ENCODE measurements at regions not wholly inside any gene's neighbourhood (a gene's known extent, or its start where the extent isn't known, plus 50 kb on each side); places are given as distances from the start of the nearest gene placed in this dataset.

DNA sequence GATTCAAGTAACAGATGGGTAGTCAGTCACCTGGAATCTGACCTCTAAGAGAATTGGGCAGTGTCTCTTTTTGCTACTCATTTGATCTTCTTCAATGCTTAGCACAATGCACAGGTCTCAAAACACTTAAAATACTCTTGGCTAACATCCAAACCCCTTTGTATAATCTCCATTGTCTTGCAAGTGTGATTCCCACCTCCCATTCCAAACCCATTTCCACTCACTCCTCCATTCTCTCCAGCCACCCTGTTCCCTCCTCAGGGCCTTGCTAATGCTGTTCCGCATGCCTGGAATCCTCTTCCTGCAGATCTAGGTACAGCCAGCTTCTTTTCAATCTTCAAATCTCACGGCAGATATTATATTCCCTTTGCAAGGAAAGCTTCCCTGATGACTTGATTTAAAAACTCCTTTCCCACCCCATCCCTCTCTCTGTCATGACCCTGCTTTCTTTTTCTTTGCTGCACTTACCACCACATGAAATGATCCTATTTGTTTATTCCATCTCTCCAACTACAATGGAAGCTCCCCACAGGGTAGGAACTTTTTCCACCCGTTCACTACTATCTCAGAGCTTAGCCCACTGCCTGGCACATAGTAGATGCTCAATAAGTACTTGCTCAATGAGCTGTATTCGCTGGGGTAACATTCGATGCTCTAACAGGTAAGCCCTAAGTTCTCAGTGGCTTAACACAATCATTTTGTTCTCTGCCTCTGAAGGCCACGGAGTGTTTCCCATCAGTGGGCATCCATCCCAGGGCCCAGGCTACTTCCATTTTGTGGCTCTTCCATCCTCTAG lies 121.7 kb downstream of the MN1 start:
- no peak for ATAC-seq

DNA sequence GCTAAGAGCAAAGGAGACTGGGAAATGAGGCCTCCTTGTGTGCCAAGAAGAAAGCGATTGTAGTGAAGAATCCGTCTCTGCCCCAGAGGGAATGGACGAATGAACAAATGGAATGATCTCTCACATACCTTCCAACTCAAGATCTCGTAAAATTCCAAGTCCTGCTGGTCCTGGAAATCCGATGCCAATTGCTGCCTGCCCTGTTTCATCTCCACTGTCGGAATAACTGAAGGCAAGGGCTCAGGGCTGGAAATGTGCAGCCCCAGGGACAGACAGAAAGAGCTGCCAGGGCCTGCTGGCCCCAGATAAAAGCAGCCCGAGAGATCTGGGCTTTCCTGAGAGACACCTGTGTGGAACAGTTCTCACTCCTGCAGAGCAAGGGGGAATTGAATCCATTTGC lies 120.9 kb downstream of the MN1 start:
- ATAC-seq, result no peak

DNA sequence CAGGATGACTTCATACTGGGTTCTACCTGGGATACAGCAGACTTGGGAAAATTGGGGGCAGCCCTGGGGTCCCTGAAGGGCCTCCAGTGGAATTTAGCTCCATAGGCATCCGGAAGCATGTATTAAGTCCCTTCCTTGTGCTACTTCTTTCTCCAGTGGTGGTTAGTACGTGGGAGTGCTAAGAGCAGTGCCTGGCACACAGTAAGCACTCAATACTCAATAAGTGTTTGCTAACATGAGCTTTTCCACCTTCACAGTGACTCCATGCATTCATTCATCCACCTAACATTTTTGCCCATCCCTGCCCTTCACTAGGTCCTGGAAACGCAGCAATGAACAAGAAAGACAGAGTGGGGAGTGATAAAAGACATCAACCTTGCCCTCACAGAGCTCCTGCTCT lies 120.5 kb downstream of the MN1 start:
- no peak for ATAC-seq

DNA sequence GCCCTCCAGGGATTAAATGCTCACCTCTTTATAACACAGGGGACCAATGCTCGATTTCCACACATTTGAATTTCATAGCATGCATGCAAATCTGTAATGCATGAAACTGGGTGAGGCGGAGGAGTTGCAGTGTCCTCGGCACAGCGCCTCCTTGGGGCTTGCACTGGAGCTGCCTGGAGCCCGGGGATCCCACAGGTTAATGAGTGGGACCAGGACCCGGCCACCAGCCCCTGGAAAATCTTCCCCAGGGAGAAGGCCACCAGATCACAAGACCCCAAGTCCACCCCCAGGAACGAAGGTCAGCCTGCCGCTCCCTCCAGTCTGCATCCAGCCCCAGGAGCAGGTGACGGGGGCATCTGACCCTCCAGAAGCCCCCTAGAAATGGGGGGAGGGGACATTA lies 119.1 kb downstream of the MN1 start:
- no peak for ATAC-seq

DNA sequence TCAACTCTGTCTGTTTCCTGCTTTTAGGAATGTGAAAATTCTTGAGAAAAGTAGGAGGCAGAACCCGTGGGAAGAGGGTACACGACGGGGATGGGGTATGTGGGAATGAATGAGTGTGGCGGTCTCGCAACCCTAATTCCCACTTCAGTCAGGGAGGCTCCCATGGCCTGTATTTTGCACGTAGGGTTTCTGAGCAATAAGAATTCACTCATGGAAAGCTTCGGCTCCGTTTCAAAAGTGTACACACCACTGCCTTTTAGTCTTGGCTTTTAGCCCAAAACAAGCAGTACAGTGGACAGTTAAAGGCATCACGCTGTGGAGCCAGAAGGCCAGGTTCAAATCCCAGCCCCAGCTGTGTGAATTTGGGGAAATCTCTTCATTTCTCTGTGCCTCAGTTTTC lies 116.7 kb downstream of the MN1 start:
- ATAC-seq, result no peak

DNA sequence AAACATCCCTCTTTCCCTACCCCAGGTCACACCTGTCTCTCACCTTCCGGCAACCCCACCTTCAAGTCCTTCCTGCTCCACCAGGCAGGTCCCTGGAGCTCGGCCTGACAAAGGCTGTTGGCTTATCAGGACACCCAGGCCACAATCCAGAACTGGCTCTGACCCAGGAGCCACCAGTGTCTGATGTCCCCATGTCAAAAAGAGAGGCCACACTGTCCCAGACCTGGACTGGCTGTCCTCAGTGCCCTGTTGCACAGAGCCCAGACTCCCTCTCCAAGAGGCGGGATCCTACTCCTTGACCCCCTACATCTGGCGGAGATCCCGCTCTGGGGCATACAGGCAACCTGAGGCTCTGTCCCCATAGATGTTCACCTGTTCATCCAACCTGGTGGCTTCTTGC lies 116.0 kb downstream of the MN1 start:
- no peak for ATAC-seq

DNA sequence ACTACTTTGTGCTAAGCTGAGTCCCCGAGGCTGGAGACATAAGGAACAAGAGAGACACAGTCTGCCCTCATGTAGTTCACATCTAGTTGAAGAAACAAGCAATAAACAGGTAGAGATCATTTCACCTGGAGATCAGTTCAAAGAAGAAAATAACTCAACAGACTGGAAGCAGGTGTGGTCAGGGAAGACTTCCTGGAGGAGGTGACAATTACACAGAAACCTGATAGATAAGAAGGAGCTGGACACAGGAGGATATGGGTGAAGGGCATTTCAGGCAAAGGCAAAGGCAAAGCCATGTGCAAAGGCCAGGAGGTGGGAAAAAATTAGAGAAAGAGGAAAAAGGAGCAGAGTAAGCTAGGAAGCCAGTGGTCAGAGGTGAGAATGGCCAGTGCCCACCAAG lies 115.6 kb downstream of the MN1 start:
- no peak for ATAC-seq

DNA sequence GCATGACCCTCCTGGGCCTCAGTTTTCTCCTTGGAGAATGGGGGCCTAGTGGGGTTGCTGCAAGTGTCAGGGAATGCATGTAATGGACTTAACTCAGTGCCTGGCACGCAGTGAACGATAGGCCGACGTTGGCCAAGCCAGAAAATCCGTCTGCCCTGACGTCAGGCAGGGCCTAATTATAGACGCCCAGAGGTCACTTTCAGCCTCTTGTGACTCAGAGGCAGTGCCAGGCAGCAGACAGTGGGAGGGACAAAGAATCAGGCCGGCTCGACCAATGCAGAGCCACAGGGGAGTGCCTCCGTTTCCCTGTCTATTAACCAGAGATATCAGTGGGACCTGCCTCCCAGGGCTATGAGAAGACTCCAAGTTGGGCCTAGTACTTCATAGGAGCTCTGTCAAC lies 115.0 kb downstream of the MN1 start:
- peak; percentile 52 for ATAC-seq

DNA sequence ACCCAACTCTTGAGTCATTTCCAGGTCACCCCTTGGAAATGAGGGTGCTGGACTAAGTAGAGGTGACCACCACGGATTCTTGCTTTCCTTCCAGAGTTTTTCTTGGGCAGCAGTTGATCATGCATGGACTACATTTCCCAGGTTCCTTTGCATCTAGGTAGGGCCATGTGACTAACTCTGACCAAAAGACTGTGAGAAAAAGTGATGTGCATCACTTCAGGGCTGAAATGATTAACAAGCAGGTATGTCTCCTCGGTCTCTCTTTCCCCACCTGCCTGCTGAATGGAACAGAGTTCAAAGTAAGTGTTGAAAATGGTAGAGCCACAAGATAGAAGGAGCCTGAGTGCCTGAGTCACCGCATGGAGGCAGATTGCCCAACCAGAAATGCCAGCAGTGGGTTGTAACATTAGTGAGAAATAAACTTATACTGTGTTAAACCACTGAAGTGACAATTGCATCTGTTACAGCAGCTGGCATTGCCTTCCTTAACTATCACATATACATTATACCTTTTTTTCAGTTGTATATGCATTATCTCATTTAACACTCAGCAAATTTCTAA lies 113.5 kb downstream of the MN1 start:
- ATAC-seq, result peak; percentile 13

DNA sequence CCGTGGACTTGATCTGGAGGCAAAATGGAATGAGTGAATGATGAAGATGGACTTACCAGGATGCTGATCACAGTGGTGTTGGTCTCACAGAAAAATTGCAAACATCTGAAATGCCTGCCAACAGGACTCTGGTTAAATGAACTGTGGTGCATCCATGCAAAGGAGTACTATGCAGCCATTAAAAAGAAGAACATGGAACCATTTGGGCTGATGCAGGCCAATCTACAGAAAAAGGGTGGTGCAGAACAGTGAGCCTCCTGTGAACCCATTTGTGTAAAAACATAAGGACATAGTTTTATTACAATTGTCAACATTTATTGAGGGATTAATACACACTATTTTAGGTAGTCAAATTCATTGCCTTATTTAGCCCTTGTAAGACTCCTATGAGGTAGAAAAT lies 111.9 kb downstream of the MN1 start:
- no peak for ATAC-seq

DNA sequence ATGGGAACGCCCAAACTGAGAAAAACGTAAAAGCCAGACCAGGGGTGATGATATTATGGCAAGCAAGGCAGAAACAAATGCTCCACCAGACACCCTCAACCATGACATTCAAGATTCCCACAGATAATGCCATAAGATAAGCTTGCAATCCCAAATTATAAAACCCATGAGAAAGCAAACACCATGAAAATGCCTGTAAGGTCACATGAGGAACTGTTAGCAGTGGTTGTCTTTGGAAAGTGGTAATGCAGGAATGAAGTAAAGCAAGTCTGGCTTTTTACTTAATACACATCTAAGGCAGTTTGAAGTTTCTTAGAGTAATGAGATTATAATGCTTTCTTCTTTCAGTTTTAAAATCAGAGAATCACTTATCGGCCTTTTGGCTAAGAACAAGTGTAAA lies 111.0 kb downstream of the MN1 start:
- no peak for ATAC-seq

DNA sequence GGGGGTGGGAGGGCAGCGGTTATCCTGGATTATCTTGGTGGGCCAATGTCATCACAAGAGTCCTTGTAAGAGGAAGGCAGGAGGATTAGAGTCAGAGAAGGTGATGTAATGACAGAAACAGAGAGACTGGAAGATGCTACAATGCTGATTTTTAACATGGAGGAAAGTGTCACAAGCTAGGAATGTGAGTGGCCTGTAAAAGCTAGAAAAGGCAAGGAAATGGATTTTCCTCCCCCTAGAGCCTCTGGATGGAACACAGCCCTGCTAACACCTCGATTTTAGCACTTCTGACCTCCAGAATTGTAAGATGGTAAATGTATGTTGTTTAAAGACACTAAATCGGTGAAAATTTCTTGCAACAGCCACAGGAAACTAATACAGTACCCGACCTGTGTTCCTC lies 109.3 kb downstream of the MN1 start:
- ATAC-seq, result no peak

DNA sequence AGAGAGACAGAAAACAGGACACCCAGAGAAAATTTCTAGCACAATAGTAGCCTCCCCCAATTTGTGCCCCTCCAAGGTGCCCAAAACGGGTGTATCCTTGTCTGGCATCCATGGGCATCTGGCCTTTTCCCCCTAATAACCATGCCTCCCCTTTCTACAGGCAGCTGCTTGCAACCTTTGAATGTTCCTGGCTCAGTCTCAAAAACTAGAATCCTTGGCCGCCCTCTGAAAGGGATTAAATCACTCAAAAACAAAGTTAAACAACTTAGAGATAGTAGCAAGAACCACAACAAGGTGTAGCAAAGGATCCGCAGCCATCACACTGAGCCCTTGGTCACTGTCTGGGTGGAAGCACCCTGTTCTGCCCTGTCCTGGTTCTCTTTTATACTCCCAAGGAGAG lies 105.6 kb downstream of the MN1 start:
- ATAC-seq, result no peak

DNA sequence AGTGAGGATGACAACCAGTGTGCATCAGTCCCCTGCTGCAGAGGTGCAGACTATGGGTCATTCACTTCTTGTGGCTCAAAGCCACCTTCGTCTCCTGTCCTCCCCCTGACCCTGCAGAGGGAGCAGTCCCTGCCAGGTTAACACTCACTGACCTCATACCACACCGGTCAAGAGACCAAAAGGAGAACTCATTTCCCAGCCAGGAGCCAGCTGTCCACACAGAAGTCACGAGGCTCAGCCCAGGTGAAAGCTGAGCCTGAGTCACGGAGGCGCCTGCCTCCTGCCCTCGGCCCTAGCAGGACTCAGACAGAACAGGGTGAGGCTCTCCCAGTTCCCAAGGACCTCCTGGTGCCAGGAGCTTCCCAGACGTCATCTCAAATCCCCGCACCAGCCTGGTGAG lies 103.7 kb downstream of the MN1 start:
- no peak for ATAC-seq
